ENCODE measurements at regions not wholly inside any gene's neighbourhood (a gene's known extent, or its start where the extent isn't known, plus 50 kb on each side); places are given as distances from the start of the nearest gene placed in this dataset.
"Not testable (repeated sequence)": the region's sequence is repeated elsewhere in the genome, so short reads cannot be mapped to it uniquely, and the experiment has no call there.

DNA sequence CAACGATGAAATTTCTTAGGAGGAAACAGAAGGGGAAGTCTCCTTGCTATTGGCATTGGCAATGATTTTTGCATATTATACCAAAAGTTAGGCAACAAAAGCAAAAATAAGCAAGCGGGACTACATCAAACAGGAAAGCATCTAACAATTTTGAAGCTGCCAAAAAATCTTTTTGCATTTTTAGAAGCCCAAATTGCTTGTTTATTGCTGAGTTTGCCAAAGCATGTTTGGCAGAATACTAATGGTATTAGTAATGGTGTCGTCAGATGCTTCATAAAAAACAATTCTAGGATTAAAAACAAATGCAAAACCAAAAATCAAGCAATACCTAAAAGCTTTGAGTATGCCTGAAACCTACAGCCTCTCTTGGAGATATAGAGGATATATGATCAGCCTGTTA is 80.0 kb downstream of the GALR1 start:
- FAIRE-seq, result no peak

- FAIRE-seq, result no peak
Observed at GRCh38 chr18:77334876-77335275, 85.2 kb downstream of the GALR1 start.

DNA sequence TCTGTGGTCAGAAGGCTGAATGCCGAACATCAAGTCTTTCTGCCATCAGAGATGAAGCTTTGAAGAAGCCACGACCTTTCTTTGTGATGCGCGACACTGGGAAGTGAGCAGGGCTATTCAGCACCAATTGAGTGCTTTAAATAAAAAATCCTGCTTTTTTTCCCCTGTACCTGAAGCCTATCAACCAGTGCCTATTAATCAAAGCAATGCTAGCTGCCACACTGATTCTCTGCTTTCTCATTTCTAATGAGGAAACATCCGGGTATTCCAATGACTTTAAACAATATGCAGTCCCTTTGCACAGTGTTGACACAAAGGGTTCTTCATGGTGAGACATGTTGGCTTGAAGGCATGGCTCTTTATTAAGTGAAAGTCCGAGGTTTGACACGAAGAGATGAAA is 88.0 kb downstream of the GALR1 start:
- no peak for FAIRE-seq

DNA sequence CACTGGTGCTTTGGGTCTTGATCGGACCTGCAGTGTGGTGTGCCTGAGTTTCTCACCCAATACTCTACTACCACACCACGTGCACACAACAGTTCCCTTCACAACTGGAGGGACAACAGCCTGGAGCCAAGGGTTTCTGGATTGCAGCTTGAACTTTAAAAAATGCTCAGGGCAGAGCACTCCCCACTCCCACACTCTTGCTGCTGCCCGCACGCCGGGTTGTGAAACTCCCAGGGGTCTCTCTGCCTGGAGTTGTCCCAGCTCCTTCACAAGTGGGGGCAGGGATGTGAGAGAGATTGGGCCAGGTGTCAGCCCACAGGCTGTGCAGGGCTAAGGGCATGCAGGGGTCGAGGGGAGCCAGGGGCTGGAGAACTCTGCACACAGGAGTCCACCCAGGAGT is 89.4 kb downstream of the GALR1 start:
- FAIRE-seq, result no peak

- FAIRE-seq, result no peak
Observed at GRCh38 chr18:77339623-77340022, 90.0 kb downstream of the GALR1 start.

GRCh38 chr18:77340815-77341214 is 91.2 kb downstream of the GALR1 start:
- no peak for FAIRE-seq

DNA sequence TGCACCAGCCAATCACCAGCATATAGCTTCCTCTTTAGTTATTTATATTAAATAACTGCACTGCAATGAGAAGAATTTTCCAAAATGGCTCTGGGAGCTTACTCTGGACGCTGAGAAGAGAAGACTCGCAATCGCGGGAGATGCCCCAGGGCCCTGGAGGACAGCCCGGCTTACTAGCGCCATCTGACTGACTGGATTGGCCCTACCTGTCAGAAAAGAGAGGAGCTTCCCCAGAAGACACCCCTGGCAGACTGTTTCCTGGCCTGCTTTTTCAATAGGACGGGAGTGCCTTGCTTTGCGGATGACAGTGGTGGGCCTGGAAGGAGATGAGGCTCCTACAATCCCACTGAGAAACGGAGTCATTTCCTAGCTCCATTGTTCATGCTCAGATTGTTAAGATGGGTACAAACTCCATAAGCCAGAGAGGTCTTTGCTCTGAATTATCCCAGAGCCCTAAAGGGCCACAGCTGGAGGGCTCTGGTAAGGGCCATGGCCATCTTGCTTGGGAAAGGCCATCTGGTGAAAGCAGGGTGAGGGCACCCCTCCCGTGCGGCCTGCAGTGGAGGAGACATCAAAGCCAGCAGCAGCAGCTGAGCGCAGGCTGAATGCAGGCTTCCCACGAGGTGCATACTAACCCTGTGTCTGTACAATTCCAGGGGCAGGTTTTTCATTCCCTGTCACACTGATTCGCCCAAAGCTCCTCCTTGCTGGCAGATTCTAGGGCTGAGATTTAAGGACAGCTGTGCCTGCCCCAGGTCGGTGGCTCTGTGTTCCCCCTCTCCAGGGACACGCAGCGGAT is 92.1 kb downstream of the GALR1 start:
- no peak for FAIRE-seq

DNA sequence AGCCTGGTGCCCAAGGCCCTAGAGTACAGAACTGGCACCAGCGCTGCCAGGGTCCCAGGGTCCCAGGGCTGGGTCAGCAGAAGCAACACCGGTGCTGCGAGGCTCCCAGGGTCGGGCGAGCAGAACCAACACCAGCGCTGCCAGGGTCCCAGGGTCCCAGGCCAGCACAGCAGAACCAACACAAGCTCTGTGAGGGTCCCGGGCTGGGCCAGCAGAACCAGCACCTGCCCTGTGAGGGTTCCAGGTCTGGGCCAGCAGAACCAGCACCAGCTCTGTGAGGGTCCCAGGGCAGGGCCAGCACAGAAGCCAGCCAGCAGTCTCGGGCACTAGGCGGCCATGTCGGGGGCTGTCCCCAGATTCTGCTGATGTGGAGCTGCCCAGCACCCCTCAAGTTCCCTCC is 93.1 kb downstream of the GALR1 start:
- no peak for FAIRE-seq

- no peak for FAIRE-seq
Observed at GRCh38 chr18:77343846-77344510, 94.3 kb downstream of the GALR1 start.

DNA sequence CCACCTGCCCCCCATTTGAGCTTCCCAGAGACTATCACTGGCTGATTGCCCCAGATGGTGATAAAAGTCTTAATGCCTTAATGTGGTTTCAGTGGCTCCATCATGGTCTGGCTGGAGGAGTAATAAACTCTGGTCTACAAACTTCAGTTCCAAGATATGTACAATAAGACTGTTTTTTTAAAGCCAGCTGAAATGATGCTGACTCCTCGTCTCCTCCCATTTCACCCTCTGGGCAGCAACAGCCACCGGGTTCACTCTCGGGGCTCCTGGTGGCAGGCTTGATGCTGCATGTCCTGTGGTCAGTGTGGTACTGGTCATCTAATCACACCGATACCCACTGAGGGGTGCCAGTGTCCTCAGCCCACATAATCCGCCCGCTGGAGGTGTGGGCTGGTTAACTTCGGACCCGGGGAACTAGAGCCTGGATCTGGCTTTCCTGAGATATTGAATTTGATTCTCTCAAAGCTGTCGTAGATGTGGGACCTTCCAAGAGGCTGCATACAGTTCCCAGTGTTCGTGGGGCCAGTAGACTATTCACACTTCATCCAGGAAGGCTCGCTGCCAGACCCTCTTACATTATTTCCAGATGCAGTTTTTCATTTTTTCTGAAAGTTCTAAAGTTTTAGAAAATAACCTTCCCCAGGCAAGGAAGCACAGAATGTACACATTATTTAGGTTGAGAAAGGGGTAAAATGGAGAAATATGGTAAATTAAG is 95.3 kb downstream of the GALR1 start:
- FAIRE-seq, result no peak

GRCh38 chr18:77346208-77346810 is 96.7 kb downstream of the GALR1 start:
- FAIRE-seq, result no peak

- FAIRE-seq, result not testable (repeated sequence)
Observed at GRCh38 chr18:77353349-77353748, 103.7 kb downstream of the GALR1 start.

- FAIRE-seq, result no peak
Observed at GRCh38 chr18:77359561-77360314, 110.1 kb downstream of the GALR1 start.

GRCh38 chr18:77360315-77361190 is 110.9 kb downstream of the GALR1 start:
- FAIRE-seq, result no peak

GRCh38 chr18:77361382-77361781 is 111.7 kb downstream of the GALR1 start:
- FAIRE-seq, result no peak

DNA sequence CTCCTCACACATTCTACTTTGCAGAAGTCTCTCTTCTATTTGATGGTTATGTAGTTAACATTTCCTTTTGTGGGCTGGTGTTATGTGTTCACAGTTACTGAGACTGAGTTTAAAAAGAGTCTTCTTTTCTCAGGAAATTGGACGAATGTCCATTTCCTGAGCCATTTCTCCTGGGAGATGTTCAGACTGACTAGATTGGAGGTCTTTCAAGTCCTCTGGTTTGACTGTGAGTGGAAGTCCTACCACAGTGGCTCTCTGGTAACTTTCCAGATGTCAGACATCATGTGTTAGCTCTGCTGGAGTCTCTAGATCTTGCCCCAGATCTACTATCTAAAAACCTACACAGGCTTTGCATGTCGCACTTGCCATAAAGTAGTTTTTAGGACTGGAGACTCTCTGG is 116.0 kb downstream of the GALR1 start:
- no peak for FAIRE-seq

DNA sequence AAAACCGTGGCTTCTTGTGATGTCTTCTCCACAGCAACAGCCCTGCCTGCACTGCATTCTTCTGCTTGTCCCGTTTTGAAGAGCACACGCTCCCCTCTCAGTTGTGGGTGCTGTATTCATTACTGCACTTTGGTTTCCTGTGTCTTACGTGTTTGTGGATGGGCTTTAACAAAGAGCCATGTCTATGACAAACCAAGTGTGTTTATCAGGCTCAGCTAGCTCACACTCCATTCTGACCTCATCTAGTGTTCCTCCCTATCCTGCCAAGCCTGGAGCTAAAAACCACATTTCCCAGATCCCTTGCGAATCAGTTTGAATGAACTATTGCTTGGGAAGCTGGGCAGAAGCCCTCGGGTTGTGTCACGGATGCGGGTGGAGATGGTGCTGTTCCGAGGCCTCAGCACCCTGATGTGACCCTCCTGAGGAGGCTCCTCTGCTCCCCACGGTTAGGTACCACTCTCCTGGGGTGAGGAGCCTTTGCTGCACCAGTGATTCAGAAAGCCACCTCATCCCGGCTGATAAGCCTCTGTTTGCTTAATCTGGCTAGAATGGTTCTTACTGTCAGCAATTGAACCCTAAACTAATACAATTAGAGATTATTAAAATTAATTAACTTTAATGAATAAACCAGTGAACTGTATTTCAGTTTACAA is 116.5 kb downstream of the GALR1 start:
- FAIRE-seq, result no peak

GRCh38 chr18:77366720-77367641 is 117.3 kb downstream of the GALR1 start:
- no peak for FAIRE-seq

DNA sequence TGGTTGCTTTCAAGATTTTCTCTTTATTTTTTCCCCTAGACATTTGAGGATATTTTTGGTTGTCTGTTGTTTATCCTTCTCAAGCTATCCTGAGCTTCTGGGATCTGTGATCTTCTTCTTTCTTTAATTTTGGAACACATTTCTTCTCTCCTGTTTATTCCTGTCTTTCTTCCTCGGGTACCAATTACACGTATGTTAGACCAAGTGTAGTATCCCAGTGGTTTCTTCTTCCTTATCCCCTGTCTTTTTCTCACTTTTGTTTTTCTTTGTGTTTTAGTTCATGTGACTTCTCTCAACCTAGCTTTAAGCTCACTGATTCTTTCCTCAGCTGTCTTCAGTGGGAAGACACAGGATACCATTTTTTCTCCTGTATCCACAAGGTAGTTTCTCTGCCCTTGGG is 120.0 kb downstream of the GALR1 start:
- no peak for FAIRE-seq
